22Rv1 (cell line): ENCODE measurements at regions not wholly inside any gene's neighbourhood (a gene's known extent, or its start where the extent isn't known, plus 50 kb on each side); places are given as distances from the start of the nearest gene placed in this dataset.

ENCODE experiments used
- H3K27ac ChIP-seq: fragments of 450-650 bp; 2 replicates; pipeline ENCODE4 v1.5.1; 2017
- CTCF ChIP-seq: fragments of 450-650 bp; IDR thresholded peaks from 2 replicates; pipeline ENCODE4 v1.5.1; 2017; ENCODE audit warnings: mild to moderate bottlenecking
- ZFX ChIP-seq: fragments of 450-650 bp; IDR thresholded peaks from 2 replicates; pipeline ENCODE4 v1.6.1; 2017; ENCODE audit warnings: antibody characterized with exemption, borderline replicate concordance

DNA sequence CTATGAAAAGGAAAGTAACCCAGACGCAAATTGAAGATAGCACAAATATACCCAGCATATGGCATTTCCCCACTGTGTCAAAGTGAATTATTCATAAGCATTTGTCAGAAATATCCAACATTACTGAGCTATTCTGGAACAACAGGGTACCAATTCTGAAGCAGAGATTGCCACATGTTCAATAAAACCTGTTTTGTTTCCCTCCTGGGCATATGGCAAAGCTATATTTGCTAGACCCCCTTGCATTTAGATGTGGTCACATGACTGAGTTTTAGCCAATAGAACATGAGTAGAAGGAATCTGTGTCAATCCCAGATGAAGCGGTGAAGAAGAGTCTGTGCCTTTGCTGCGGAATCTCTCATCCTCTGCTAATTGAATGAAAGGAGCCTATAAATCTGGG is 296.4 kb upstream of the DLGAP1 start:
- TF ChIP-seq CTCF (no peak), ZFX (no peak)
- no peak overlapping the region for H3K27ac ChIP-seq

DNA sequence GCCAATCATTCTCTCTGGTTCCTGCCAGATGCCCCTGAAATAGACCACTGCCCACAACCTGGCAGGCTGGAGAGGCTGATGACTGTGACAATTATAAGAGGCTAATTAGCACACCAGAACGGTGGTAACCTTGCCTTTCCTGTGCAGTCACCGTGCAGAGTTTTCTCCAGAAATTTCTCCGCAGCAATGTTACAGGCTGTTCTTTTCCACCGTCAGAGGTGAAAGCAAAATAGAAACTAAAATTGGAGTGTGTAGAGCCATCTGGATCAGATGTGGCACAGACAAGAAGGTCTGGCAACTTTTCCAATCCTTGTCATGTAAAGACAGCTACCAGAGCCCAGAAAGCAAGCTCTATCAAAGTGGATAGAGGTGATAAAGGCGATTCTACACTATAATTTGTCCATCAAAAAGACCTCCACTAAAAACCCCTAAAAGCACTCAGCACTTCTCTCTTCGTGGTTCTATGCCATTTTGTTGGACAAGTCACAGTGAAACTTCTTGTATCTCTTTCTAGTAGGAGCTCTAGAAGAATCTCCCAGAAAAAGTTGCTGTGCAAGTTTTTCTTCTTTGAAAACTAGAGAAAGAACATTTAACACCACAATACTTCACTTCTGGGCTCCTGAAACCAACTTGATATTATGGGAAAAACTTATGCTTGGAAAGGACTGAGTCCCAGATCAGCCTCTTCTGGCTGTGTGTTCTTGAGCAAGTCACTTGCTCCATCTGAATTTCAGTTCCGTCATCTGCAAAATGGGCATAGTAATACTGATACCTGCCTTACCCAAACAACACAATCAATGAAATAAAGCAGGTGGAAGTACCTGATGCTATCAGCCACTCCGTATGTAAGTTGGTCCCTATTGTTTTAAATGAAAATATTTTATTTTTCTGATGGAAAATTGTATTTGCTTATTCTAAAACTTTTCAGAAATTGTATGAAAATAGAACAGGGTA is 295.6 kb upstream of the DLGAP1 start:
- H3K27ac ChIP-seq = no peak overlapping the region
- TF ChIP-seq CTCF (no peak), ZFX (no peak)

DNA sequence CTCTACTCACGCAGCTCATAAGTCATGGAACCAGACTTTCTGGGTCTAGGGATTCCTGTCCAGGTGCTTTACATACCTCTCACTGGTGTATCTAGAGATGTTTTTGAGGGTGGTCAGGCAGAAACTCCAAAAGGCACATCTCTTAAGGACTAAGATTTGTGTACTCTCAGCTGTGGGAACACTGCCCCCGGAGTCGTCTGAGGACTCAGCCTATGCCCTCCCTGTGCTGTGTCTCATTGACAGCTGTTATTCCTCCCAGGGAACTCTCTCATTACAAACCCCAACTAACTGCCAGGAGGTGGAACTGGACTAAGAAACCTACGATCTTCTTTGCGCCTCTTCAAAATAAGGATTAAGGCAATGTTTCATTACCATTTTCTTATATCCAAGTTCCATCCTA is 293.9 kb upstream of the DLGAP1 start:
- no peak for TF ChIP-seq ZFX
- no peak for TF ChIP-seq CTCF
- no peak overlapping the region for H3K27ac ChIP-seq

DNA sequence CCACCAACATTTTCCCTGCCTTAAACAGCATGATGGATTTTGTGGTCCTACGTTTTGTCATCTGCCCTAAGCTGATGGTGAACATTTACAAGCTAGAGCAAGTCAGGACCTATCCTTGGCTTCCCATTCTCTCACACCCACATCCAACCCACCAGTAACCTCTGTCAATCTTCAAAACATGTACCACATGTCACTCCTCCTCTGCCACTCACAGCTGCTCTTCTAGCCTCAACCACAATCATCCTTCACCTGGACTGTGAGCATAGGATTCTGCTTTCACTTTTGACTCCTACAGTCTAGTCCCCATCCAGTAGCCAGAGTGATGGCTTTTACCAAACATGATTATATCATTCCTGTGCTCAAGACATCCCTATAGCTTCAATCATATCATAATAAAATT is 279.8 kb upstream of the DLGAP1 start:
- no peak for TF ChIP-seq CTCF
- TF ChIP-seq ZFX = no peak
- H3K27ac ChIP-seq = no peak overlapping the region

DNA sequence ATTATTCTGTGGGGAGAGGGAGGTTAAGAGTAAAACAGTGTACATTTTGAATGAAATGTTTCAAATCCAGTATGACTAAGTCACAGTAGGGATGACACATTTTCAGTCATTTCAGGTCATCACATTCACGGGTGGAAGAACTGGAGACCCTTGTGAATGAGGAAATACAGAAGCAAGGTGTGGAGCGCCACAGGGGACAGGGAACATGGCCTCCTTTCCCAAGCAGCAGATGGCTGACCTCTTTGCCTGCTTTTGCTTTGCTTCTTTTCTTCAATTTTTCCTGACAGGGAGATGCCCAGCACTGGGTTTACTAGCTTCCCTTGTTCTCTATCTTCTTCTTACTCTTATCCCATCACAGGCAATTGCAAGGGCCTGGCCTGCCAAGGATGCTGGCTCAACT is 278.9 kb upstream of the DLGAP1 start:
- H3K27ac ChIP-seq = no peak overlapping the region
- TF ChIP-seq CTCF (no peak), ZFX (no peak)

GRCh38 chr18:4721545-4721944 is 266.4 kb upstream of the DLGAP1 start:
- no peak for TF ChIP-seq ZFX
- no peak for TF ChIP-seq CTCF
- no peak overlapping the region for H3K27ac ChIP-seq

- H3K27ac ChIP-seq = no peak overlapping the region
- TF ChIP-seq CTCF (no peak), ZFX (no peak)
These were observed 265.4 kb upstream of the DLGAP1 start for GRCh38 chr18:4720518-4720917.
